Gastrocnemius medialis (tissue), 4 donors: ENCODE measurements at regions not wholly inside any gene's neighbourhood (a gene's known extent, or its start where the extent isn't known, plus 50 kb on each side); places are given as distances from the start of the nearest gene placed in this dataset.

Source experiments
- ATAC-seq, 2 donors: fragments of 150-250 bp; one replicate each; pipeline ENCODE4 v1.9.1; 2016
- DNase-seq, 2 donors: peaks; one replicate each; pipeline ENCODE4 v3.0.0-alpha.2; 2019
- H3K27ac ChIP-seq, 4 donors: fragments of 200-600 bp; sonication (generic); 1 replicate in 1 of 4; 2 replicates in 3 of 4; pipeline ENCODE4 v1.5.1; 2016 to 2018; ENCODE audit warnings: mild to moderate bottlenecking in 2 of 4, moderate library complexity in 1 of 4
- H3K27me3 ChIP-seq, 3 donors: fragments of 200-600 bp; sonication (generic) in 2 of 3; 1 replicate in 1 of 3; 2 replicates in 2 of 3; pipeline versions ENCODE4 v1.5.1 to v1.6.0; 2016 to 2019; ENCODE audit warnings: mild to moderate bottlenecking in 1 of 3, moderate library complexity in 1 of 3
- H3K36me3 ChIP-seq, 2 donors: fragments of 200-600 bp; sonication (generic) in 1 of 2; one replicate each; pipeline ENCODE4 v1.5.1; 2017 to 2018
- H3K4me1 ChIP-seq, 2 donors: fragments of 200-600 bp; sonication (generic) in 1 of 2; one replicate each; pipeline ENCODE4 v1.5.1; 2016 to 2017; ENCODE audit warnings: mild to moderate bottlenecking in 2 of 2
- H3K4me3 ChIP-seq, 4 donors: fragments of 200-600 bp; sonication (generic) in 3 of 4; 1 replicate in 1 of 4; 2 replicates in 3 of 4; pipeline ENCODE4 v1.5.1; 2016 to 2019; ENCODE audit warnings: mild to moderate bottlenecking in 2 of 4
- H3K9me3 ChIP-seq, 3 donors: fragments of 200-600 bp; sonication (generic) in 2 of 3; 1 replicate in 1 of 3; 2 replicates in 2 of 3; pipeline ENCODE4 v1.5.1; 2016 to 2019
- CTCF ChIP-seq, 5 experiments: fragments of 450-650 bp in 3 of 5; fragments of 200-600 bp in 2 of 5; sonication (generic) in 2 of 5; IDR thresholded peaks in 4 of 5; conservative IDR thresholded peaks in 1 of 5; 1 replicate in 4 of 5; 2 replicates in 1 of 5; pipeline ENCODE4 v1.5.1; 2016 to 2019; ENCODE audit warnings: antibody characterized with exemption in 5 of 5, mild to moderate bottlenecking in 3 of 5, moderate library complexity in 3 of 5
- POLR2A ChIP-seq, 2 donors: fragments of 450-650 bp; IDR thresholded peaks; one replicate each; pipeline ENCODE4 v1.6.1; 2017; ENCODE audit warnings: antibody characterized with exemption in 2 of 2, mild to moderate bottlenecking in 2 of 2, moderate library complexity in 2 of 2
- in situ Hi-C, 4 donors: fragments of 200-750 bp; cut with MboI; loops; one replicate each; pipeline versions ENCODE4 v1.15.0 to v1.8.0; 2017; ENCODE audit warnings: low sequenced_read_pairs in 4 of 4
- intact Hi-C: fragments of 100-400 bp; cut with DNase I; formaldehyde crosslinking; loops from one replicate; pipeline ENCODE4 v1.15.1; 2023; ENCODE audit warnings: low total_unique reads

- ATAC-seq (no peak), DNase-seq (no peak)
- no peaks in the 10 kb centered on the region for H3K36me3 ChIP-seq
- no peaks in the 10 kb centered on the region for H3K4me1 ChIP-seq
- H3K4me3 ChIP-seq: no peak overlapping the region
- TF ChIP-seq CTCF (IDR thresholded peaks at IDR 0.05 in 4 of 5, conservative IDR thresholded peaks at IDR 0.05 in 1 of 5): no peak
- intact Hi-C loops: no loop called here
- H3K27ac ChIP-seq: no peak overlapping the region
- in situ Hi-C loops: no loop called here
- H3K9me3 ChIP-seq: no peaks in the 10 kb centered on the region
- no peaks in the 10 kb centered on the region for H3K27me3 ChIP-seq
Observed at GRCh38 chr9:90449213-90449925, 193.3 kb downstream of the DIRAS2 start.

GRCh38 chr9:90451804-90452203 is 190.8 kb downstream of the DIRAS2 start:
- in situ Hi-C loops: no loop called here

GRCh38 chr9:90455316-90455715 is 187.3 kb downstream of the DIRAS2 start:
- H3K9me3 ChIP-seq: no peaks in the 10 kb centered on the region
- H3K4me1 ChIP-seq: no peaks in the 10 kb centered on the region
- no peak overlapping the region for H3K27ac ChIP-seq
- intact Hi-C loops: no loop called here
- TF ChIP-seq POLR2A (IDR thresholded peaks at IDR 0.05) (no peak), CTCF (IDR thresholded peaks at IDR 0.05 in 4 of 5, conservative IDR thresholded peaks at IDR 0.05 in 1 of 5) (no peak)
- in situ Hi-C loops: no loop called here
- H3K4me3 ChIP-seq: no peak overlapping the region
- ATAC-seq (no peak), DNase-seq (no peak)
- no peaks in the 10 kb centered on the region for H3K36me3 ChIP-seq
- no peaks in the 10 kb centered on the region for H3K27me3 ChIP-seq

More at GRCh38 chr9:90451804-90452203, 190.8 kb downstream of the DIRAS2 start:
- intact Hi-C loops: no loop called here
- Histone ChIP-seq H3K9me3 (no peaks in the 10 kb centered on the region), H3K36me3 (no peaks in the 10 kb centered on the region), H3K4me3 (no peak overlapping the region), H3K27ac (no peak overlapping the region), H3K27me3 (no peaks in the 10 kb centered on the region), H3K4me1 (no peaks in the 10 kb centered on the region)
- ATAC-seq: no peak
- DNase-seq: no peak
- no peak for TF ChIP-seq POLR2A (IDR thresholded peaks at IDR 0.05)
- TF ChIP-seq CTCF (IDR thresholded peaks at IDR 0.05 in 4 of 5, conservative IDR thresholded peaks at IDR 0.05 in 1 of 5): no peak

GRCh38 chr9:90457386-90458190 is 185.0 kb downstream of the DIRAS2 start:
- Histone ChIP-seq H3K27me3 (no peaks in the 10 kb centered on the region), H3K4me3 (no peak overlapping the region), H3K4me1 (no peaks in the 10 kb centered on the region), H3K27ac (no peak overlapping the region), H3K36me3 (no peaks in the 10 kb centered on the region), H3K9me3 (no peaks in the 10 kb centered on the region)
- in situ Hi-C loops (no loop called here), intact Hi-C loops (no loop called here)
- TF ChIP-seq CTCF (IDR thresholded peaks at IDR 0.05 in 4 of 5, conservative IDR thresholded peaks at IDR 0.05 in 1 of 5) (no peak), POLR2A (IDR thresholded peaks at IDR 0.05) (no peak)
- DNase-seq (no peak), ATAC-seq (no peak)
